NT2/D1 (cell line): ENCODE measurements at regions not wholly inside any gene's neighbourhood (a gene's known extent, or its start where the extent isn't known, plus 50 kb on each side); places are given as distances from the start of the nearest gene placed in this dataset.

Source experiments
- YY1 ChIP-seq: IDR thresholded peaks from 2 replicates; pipeline ENCODE4 v1.6.1; 2011; ENCODE audit not compliant: insufficient read length, insufficient read depth
- ZNF274 ChIP-seq: IDR thresholded peaks from 2 replicates; pipeline ENCODE4 v1.6.1; 2011; ENCODE audit warnings: mild to moderate bottlenecking, low read depth, low read length

GRCh38 chr11:121699801-121700200, 247.0 kb upstream of the SORL1-AS1 start:
- TF ChIP-seq ZNF274: no peak
- TF ChIP-seq YY1: no peak
